Kidney tubule cell (primary cell): ENCODE measurements at regions not wholly inside any gene's neighbourhood (a gene's known extent, or its start where the extent isn't known, plus 50 kb on each side); places are given as distances from the start of the nearest gene placed in this dataset.

Experiments
- DNase-seq: peaks from one replicate; pipeline ENCODE4 v3.0.0-alpha.2; 2018; ENCODE audit warnings: low spot score

- DNase-seq: no peak
Observed at GRCh38 chr9:2453106-2453505, 168.5 kb upstream of the VLDLR start.

- DNase-seq: peak; percentile 60
Observed at GRCh38 chr9:2453701-2454100, 167.9 kb upstream of the VLDLR start.

DNA sequence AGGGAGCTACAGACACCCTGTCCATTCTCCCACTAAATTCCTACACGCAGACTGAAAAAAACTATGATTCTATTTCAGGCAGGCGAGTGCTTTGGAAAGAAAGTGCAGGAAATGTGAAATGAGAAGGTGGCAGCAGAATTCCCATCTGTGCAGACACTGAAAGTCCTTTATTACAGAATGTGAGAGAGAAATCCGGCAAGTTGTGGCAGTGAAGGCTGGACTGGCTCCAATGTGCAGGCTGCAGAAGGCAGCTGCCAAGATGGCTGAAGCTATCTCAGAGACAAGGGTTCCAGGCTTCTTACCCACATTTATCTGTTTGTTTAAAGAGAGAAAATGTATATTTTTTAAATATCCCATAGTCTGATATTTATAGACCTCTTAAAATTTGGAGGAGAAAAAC is 161.8 kb upstream of the VLDLR start:
- DNase-seq: no peak

- no peak for DNase-seq
Observed at GRCh38 chr9:2461892-2462291, 159.7 kb upstream of the VLDLR start.

GRCh38 chr9:2464624-2465023 is 157.0 kb upstream of the VLDLR start:
- no peak for DNase-seq

DNA sequence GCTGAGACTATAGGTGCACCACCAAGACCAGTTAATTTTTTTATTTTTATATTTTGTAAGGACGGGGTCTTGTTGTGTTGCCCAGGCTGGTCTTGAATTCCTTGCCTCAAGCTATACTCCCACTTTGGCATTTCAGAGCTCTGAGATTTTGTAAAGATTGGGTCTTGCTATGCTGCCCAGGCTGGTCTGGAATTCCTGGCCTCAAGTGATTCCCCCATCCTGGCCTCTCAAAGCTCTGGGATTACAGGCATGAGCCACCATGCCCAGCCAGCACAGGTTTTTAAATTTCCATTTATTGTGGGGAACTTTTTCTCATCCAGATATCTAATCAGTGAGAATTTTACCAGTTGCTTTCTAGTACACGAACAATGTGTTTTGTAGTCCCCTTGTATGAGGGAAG is 156.1 kb upstream of the VLDLR start:
- no peak for DNase-seq

DNA sequence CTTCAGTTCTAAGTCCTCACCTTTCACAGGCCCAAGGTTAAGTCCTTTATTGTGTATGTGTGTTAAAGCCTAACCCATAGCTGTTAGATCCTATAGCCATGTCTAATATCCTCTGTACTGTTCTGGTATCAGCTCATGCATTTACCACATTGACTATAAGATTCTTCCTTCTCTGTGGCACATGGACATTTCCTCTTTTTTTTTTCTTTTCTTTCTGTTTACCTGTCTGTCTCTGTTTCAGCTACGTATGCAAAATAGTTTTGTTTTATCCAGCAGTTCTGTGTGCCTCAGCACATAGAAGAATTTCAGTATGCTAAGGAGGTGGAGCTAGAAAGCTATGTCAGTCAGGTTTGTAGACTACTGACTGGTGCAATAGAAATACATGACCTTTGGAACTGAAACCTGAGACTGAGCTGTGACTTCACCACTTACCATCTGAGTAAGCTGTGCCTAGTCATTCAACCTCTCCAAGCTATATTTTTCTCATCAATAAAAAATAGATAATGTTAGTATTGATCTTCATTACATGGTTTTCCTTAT is 155.6 kb upstream of the VLDLR start:
- peak; percentile 83 for DNase-seq

DNA sequence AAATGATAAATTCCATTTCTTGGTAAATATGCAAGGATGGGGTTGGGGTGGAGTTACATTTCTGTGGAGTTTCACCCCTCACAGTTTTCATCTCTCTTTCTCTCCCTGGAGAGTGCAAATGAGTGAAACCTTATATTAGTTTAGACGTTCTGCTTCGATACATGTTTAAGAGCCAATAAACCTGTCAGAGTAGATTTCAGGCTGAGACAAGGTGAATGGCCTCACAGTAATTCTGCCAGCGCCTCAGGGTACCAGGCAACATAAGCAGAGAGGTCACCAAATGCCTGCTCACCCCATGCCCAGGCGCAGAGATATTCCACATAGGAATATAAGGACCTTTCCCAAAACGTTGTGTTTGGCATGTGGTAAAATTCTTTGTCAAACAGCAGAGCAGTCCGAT is 154.9 kb upstream of the VLDLR start:
- DNase-seq: no peak

DNA sequence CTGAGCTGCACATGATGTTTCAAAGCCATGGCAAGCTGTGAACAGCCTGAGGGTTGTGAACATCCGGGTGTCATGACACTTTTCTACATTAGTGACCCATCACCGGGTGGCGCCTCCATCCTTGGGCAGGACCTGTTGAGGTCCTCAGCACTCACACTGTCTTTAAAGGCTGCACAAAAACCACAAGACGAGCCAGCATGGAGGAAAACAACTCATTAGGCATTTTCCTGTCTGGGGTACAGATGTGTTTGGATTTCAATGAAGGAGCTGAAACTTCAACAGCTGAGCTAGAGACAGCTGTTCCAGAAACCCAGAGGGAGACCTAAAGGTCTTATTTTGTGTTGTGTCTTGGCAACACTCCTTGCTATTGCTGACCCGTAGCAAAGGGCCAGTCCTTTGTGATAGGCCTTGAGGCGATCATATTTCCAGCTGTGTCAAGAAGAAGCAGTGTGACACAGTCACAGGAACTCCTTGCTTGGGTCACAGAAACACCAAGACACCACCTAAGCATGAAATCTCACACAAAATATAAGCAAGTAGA is 151.8 kb upstream of the VLDLR start:
- peak; percentile 36 for DNase-seq

DNA sequence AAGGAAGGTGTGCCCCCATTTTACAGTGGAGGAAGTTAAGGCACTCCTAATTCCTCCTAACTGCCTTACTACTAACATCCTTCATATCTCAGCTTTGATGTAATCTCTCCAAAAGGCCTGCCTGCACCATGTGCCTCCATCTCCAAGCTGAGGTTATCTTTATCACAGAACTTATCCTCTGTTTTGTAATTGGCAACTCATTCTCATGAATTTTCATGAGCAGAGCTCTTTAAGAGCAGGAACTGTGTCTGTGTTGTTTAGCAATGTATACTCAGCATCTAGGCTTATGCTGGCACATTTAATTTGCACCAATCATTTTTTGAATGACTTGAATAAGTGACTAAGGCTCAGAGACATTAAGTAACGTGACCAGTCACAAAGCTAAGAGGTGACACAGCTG is 147.9 kb upstream of the VLDLR start:
- no peak for DNase-seq

GRCh38 chr9:2477755-2478154 is 143.8 kb upstream of the VLDLR start:
- peak; percentile 36 for DNase-seq

DNA sequence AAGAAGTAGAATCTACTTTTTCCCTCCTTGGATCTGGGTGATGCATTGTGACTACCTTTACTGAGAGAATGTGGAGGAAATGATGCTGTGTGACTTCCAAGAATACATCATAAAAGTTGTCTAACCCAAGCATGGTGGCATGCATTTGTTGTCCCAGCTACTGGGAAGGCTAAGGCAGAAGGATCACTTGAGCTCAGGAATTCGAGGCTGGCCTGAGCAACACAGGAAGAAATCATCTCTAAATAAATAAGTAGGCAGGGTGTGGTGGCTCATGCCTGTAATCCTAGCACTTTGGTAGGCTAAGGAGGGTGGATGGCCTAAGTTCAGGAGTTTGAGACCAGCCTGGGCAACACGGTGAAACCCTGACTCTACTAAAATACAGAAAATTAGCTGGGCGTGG is 143.2 kb upstream of the VLDLR start:
- peak; percentile 27 for DNase-seq

GRCh38 chr9:2479056-2479565 is 142.5 kb upstream of the VLDLR start:
- no peak for DNase-seq

DNA sequence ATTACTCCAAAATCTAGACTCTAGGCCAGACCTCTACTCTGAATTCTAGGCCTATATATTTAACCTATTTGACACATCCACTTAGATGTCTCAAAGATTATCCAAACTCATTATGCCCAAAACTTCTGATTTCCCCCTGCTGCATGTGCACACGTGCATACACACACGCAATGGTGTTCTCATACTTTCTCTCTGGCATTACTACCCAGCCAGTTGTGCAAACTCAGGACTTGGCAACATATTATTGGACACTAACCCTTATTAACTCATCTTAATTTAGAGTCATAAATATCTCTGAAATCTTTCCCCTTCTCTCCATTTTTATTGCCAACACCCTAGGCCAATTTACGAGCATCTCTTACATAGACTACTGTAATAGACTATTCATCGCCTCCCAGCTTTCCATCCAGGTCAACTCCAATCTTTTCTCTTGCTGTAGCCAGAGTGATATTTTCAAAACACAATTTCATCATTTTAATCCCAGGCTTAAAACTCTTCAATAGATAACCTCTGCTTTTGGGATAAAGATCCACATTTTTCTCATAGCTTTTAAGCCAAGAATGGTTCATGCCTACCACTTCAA is 141.2 kb upstream of the VLDLR start:
- no peak for DNase-seq

GRCh38 chr9:2481216-2481615 is 140.4 kb upstream of the VLDLR start:
- DNase-seq: no peak

GRCh38 chr9:2486988-2487387 is 134.6 kb upstream of the VLDLR start:
- DNase-seq: no peak

DNA sequence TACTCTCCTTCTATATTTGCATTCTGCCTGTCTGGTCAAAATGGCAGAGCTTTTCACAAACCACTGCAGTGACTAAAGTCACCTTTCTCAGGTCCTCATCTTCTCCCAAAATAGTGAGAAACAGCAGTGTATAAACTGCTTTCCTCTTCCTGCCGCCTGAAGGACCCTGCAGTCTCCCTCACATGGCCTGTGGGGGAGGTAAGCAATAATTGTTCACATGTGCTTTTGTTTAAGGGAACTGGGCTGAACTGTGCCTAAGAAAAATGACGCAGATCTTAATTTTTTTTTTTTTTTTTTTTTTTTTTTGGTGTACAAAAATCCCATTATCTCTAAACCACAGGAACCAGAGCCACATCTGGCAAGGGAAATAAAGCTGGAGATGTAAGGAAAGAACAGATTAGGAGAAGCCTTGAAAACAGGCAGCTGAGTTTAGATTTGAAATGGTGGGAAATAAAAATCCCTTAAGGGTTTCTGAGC is 131.7 kb upstream of the VLDLR start:
- no peak for DNase-seq

- no peak for DNase-seq
Observed at GRCh38 chr9:2492161-2492560, 129.4 kb upstream of the VLDLR start.

- peak; percentile 54 for DNase-seq
Observed at GRCh38 chr9:2493109-2493508, 128.5 kb upstream of the VLDLR start.

DNA sequence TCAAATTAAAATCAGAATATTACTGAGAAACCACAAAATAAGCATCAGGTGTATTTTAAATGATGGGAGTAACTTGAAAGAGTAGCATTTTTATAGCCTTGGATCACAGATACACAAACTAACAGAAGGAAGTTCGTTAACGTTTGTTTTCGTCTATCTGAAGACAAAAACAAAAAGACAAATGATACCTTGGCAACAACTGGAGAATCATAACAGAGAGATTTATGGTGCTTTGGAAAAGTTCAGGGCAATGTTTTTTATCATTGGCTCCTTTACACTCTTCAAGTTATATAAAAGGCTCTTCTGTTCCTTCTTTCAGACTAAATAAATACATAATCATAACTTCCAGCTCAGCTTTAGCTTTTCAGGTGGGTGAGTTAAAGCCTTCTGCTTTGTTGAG is 128.1 kb upstream of the VLDLR start:
- no peak for DNase-seq

GRCh38 chr9:2494562-2494961 is 127.0 kb upstream of the VLDLR start:
- peak; percentile 65 for DNase-seq

DNA sequence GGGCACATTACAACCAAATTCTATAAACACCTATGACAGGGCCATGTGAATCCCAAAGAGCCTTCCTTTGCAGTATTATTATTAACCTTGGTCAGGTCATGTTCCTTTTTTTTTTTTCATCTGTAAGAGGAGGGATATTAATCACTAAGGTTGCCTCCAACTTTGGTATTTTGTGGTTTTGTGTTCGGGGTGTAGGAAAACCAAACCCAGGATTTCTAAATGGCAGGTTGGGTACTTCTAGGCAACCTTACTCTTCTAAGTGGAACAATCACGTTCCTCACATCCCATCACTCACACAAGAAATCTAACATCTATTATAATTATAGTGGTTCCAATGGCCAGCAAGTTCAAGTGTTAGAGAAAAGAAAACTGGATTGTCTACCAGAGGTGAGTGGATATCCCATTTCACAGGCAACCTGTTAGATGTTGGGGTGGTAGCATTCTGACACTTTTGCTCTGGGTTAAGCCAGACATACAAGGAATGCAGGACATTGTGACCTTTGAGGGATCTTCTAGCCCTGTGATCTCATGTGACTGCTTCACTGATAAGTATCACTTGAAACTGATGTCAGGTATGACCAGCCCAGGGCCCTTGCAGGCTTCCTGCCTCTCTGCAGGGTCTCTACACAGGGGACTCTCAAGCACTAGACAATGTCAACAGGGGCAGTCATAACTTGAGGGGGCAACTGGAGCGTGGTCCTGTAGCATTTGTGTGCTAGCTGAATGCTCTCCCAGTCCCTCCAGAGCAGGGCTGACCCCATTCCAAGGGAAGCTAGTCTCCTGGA is 126.2 kb upstream of the VLDLR start:
- no peak for DNase-seq

DNA sequence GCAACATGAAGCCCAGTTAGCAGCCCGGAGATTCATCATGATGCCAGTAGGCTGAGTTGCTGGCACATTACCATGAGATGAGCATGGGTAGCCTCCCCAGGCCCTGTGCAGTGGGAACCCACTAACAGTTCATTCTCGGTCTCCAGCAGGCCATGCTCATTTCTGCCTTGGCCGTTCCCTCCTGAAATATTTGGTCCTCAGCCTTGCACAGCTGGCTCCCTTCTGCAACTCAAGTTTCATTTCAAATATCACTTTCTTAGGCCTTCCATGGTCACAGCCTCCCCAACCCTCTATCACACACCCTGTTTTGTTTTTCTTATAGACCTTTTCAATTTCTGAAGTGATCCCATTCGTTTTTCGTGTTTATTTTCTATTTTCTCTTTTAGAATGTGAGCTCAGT is 125.4 kb upstream of the VLDLR start:
- DNase-seq: no peak
